ENCODE measurements at regions not wholly inside any gene's neighbourhood (a gene's known extent, or its start where the extent isn't known, plus 50 kb on each side); places are given as distances from the start of the nearest gene placed in this dataset.

GRCh38 chr1:116835161-116835560 is 74.6 kb upstream of the PTGFRN start:
- no peak for TF ChIP-seq CTCF (IDR thresholded peaks at IDR 0.05)
- no peak for TF ChIP-seq POLR2A (IDR thresholded peaks at IDR 0.05)
